AG04450 (cell line): ENCODE measurements at regions not wholly inside any gene's neighbourhood (a gene's known extent, or its start where the extent isn't known, plus 50 kb on each side); places are given as distances from the start of the nearest gene placed in this dataset.

Experiments used
- CTCF ChIA-PET: fragments of 300-600, 350-600 bp; formaldehyde crosslinking; extraction: SDS; loops from one replicate; lab custom pipeline; 2022; ENCODE audit warnings: antibody characterized with exemption, inconsistent platforms; lab: Charles Lee
- POLR2A ChIA-PET: fragments of 350-600 bp; formaldehyde crosslinking; extraction: SDS; loops from one replicate; lab custom pipeline; 2021; ENCODE audit warnings: antibody characterized with exemption, inconsistent platforms; lab: Yijun Ruan, JAX
- DNase-seq: peaks from one replicate; pipeline ENCODE4 v3.0.0-alpha.2; 2011; ENCODE audit warnings: low read depth, low spot score
- H3K27ac ChIP-seq: one replicate; pipeline ENCODE4 v1.5.1; 2012; ENCODE audit warnings: low read depth, low read length, control low read depth
- H3K27me3 ChIP-seq: one replicate; pipeline ENCODE4 v1.6.0; 2012; ENCODE audit warnings: low read length; ENCODE audit not compliant: control insufficient read depth, insufficient read depth
- H3K4me3 ChIP-seq: 2 replicates; pipeline ENCODE4 v1.5.1; 2011; ENCODE audit warnings: mild to moderate bottlenecking, low read depth, low read length, control low read depth
- H3K9me3 ChIP-seq: 2 replicates; pipeline ENCODE4 v1.5.1; 2012; ENCODE audit warnings: low read length; ENCODE audit not compliant: control insufficient read depth, insufficient read depth
- CTCF ChIP-seq: IDR thresholded peaks from 2 replicates; pipeline ENCODE4 v1.5.1; 2011; ENCODE audit warnings: low read depth, low read length, control low read depth, inconsistent platforms

GRCh38 chrX:44767308-44767707 lies 76.5 kb upstream of the DUSP21 start:
- TF ChIP-seq CTCF = no peak
- Histone ChIP-seq H3K4me3 (no peak overlapping the region), H3K27me3 (no peaks in the 10 kb centered on the region), H3K9me3 (no peaks in the 10 kb centered on the region), H3K27ac (no peak overlapping the region)
- no peak for DNase-seq
- ChIA-PET CTCF (no interaction called here), POLR2A (no interaction called here)

GRCh38 chrX:44765556-44765955 lies 78.3 kb upstream of the DUSP21 start:
- Histone ChIP-seq H3K27ac (no peak overlapping the region), H3K27me3 (no peaks in the 10 kb centered on the region), H3K9me3 (no peaks in the 10 kb centered on the region), H3K4me3 (no peak overlapping the region)
- POLR2A ChIA-PET = no interaction called here
- no peak for TF ChIP-seq CTCF
- DNase-seq = no peak
- CTCF ChIA-PET = interaction anchor here (0.5 kb wide), 1 partner anchor 90 kb away, joined by 7 read pairs; no protein-coding TSS in a partner anchor

GRCh38 chrX:44747969-44748368 lies 95.9 kb upstream of the DUSP21 start:
- no peak for DNase-seq
- ChIA-PET POLR2A (no interaction called here), CTCF (no interaction called here)
- no peak for TF ChIP-seq CTCF
- H3K4me3 ChIP-seq = no peak overlapping the region
- no peak overlapping the region for H3K27ac ChIP-seq
- H3K9me3 ChIP-seq = no peaks in the 10 kb centered on the region
- no peaks in the 10 kb centered on the region for H3K27me3 ChIP-seq

- CTCF ChIA-PET = no interaction called here
Observed at GRCh38 chrX:44747317-44747716, 96.5 kb upstream of the DUSP21 start.

GRCh38 chrX:44744799-44745198 lies 99.0 kb upstream of the DUSP21 start:
- ChIA-PET POLR2A (no interaction called here), CTCF (no interaction called here)
- H3K9me3 ChIP-seq = no peaks in the 10 kb centered on the region
- no peak overlapping the region for H3K4me3 ChIP-seq
- no peaks in the 10 kb centered on the region for H3K27me3 ChIP-seq
- H3K27ac ChIP-seq = no peak overlapping the region
- no peak for TF ChIP-seq CTCF
- no peak for DNase-seq

More at GRCh38 chrX:44747317-44747716, 96.5 kb upstream of the DUSP21 start:
- Histone ChIP-seq H3K9me3 (no peaks in the 10 kb centered on the region), H3K4me3 (no peak overlapping the region), H3K27ac (no peak overlapping the region), H3K27me3 (no peaks in the 10 kb centered on the region)
- POLR2A ChIA-PET = no interaction called here
- no peak for TF ChIP-seq CTCF
- DNase-seq = no peak
